Jurkat, Clone E6-1 (cell line): ENCODE measurements at regions not wholly inside any gene's neighbourhood (a gene's known extent, or its start where the extent isn't known, plus 50 kb on each side); places are given as distances from the start of the nearest gene placed in this dataset.

Experiments
- DNase-seq: peaks from one replicate; pipeline ENCODE4 v3.0.0-alpha.2; 2011; ENCODE audit warnings: low read depth, low spot score
- H3K4me3 ChIP-seq: 2 replicates; pipeline ENCODE4 v1.5.1; 2011; ENCODE audit warnings: mild to moderate bottlenecking, low read length, control low read depth, moderate library complexity

DNA sequence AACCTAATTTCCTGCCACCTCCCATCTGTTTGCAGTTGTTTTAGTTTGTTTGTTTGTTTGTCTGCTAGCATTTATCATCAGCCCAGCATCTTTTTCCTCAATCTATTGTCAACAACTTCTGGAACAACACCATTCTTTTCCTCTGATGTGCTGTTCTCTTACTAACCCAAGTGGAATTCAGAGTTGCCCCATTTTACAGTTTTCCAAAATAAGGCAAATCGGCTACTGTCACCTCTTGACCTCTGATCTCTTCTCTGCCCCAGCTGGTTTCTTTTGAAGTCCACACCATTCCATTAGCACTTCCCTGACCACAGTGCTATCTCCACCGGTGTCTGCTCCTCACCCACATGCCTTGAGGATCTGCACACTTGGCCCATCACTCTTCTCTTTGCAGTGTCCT, 102.4 kb downstream of the EFNB2 start:
- no peak overlapping the region for H3K4me3 ChIP-seq
- no peak for DNase-seq

DNA sequence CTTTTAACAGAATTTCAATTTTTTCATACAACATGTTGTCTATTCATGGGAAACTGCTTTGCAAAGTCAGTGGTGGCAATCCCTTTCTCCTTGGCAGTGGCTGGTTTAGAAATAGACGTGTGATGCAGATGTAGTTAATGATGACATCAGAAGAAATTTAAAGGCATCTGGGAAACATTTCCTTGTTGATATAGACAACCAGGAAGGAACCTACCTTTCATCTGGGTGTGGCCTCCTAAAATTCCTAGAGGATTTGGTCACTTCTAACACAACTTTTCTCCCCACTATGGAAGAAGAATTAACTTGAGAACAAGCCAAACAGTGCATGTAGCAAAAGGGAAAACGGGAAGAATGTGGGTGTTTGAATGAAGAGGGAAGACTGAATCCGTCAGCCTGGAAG, 102.8 kb downstream of the EFNB2 start:
- H3K4me3 ChIP-seq = no peak overlapping the region
- DNase-seq = no peak

DNA sequence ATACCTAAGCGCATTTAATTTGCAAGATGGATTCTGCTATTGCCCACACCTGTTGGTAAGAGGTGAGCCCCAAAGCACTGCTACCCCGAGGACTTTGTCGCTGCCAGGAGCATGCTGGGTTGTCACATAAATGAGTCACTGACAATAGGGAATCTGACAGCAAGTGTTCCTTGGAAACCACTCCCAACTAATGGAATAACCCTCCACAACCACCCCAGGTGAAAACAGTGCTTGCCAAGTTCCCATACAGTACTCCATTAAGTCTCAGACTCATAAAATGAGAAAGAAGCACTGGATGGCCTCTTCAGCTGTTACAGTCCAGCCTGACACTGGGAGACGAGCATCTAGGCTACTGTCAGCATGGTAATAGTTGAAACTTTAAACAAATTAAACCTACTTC, 108.6 kb downstream of the EFNB2 start:
- H3K4me3 ChIP-seq = no peak overlapping the region
- no peak for DNase-seq

GRCh38 chr13:106425661-106426060, 109.8 kb downstream of the EFNB2 start:
- H3K4me3 ChIP-seq = no peak overlapping the region
- DNase-seq = no peak

GRCh38 chr13:106424805-106425204, 110.7 kb downstream of the EFNB2 start:
- no peak overlapping the region for H3K4me3 ChIP-seq
- no peak for DNase-seq

DNA sequence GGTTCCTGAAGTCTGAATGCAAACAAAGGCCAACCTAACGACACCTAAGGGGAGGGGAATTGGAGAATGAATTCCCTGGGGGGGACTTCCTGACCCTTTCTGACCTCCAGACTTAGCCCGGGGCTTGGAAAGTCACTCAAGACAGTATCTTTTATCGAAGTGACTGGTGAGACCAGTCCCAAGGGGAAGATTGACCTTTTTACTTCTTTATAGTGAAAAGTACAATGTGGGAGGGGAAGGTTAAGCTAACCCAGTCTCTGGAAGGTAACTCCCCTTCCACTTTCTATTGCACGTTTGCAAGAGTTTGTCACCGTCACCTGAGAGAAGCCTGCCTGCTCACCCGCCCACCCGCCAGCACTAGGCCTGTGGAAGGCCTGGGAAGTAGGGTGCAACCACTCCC, 111.9 kb downstream of the EFNB2 start:
- H3K4me3 ChIP-seq = no peak overlapping the region
- no peak for DNase-seq

DNA sequence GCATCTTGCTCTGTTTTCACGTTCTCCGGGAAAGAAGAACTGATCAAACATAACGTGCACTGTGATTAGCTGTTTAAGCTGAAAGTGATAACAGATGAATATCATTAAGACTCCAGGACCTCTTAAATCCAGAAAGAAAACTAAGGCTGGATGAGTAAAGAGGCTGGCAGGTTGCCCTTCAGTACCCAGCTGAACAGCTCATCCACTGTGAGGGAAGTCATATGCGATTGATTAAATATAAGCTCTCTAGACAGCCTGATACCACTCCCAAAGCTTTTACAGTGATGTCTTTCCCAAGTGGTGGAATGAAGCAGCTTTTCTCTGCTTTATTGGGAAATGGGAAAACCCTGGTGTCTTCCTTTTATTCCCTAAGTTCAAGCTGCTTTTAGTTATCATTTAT, 116.9 kb downstream of the EFNB2 start:
- no peak overlapping the region for H3K4me3 ChIP-seq
- DNase-seq = no peak

DNA sequence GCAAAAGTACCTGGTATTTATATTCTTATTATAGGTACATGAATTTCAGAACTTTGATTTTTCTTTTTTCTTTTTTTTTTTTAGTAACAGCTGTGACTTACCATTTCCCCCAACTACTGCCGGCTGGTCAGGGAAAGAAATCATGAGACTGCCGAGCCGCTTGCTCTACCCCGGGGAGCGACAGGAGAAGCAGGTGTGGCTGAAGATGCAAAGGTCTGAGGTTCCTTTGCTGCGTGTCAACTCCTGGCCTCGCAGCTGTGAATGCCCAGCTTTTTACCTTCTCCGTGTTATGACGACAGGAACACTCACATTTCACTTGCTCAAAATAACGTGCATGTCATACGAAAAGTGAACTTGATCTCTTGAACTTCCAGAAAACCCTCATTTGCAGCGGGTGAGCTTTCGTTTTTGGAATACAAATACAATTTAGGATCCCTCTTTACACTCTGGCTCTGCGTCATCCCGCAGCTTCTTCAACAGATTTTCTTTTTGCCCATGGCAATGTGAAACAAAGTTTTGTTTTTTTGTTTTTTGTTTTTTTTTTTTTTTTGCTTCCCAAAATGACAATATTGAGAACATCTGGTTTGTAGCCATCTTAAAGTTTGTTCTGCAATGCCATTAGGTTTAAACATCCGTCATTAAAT, 117.9 kb downstream of the EFNB2 start:
- DNase-seq = no peak
- H3K4me3 ChIP-seq = no peak overlapping the region

DNA sequence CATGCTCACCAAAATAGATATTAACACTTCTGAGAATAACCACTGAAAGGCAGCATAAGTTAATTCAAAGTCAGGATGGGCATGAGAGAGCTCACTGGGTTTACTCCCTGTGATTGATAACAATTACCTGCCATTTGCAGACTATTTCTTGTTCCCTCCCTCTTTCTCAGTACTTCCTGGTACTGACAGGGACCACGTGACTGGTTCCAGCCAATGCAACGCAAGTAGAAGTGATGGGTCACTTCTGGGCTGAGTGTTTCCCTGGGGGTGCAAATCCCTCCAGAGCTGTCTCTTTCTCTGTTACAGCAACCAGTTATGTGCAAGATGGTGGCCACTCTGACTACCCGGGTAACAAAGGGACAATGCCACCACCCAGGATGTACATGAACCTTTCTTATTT, 118.8 kb downstream of the EFNB2 start:
- no peak overlapping the region for H3K4me3 ChIP-seq
- no peak for DNase-seq

- no peak overlapping the region for H3K4me3 ChIP-seq
- no peak for DNase-seq
These were observed 119.5 kb downstream of the EFNB2 start for GRCh38 chr13:106415971-106416370.

DNA sequence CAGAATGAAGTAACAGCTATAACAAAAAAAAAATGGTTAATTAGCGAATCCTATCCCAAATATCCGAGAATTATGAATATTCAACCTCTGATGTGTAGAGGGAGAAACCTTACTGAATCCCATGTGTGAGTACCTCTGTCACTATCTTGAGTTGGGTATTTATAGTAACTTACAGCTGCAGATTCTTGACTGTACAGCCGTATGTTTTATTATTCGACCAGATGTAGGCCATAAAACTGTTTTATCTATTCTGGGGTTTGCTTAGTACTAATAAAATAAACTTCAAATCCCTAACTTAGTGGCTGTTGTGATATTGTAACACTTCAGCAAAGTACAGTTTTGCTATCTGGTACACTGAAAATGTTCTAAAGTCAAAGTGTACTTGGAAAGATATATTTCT, 120.0 kb downstream of the EFNB2 start:
- no peak for DNase-seq
- H3K4me3 ChIP-seq = no peak overlapping the region

DNA sequence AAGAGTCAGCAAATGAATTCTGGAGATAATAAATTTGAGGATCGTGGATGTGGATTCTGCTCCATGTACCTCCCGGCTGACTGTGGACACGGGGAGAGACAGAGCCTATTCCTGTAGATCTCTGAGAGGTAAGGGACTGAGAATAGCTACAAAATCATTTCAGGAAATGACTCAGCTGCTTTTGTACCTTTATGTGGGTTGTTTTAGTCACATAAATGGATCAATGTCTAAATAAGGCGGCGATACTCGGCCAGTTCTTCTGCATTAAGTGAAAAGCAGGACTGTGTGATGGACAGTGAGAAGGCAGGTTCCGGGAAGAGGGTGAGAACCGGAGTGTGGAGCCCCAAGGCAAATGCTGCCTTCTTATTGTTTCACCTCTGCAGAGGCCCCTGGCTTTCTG, 128.1 kb downstream of the EFNB2 start:
- DNase-seq = no peak
- no peak overlapping the region for H3K4me3 ChIP-seq

- DNase-seq = no peak
- no peak overlapping the region for H3K4me3 ChIP-seq
These were observed 129.7 kb downstream of the EFNB2 start for GRCh38 chr13:106405731-106406130.

- no peak overlapping the region for H3K4me3 ChIP-seq
- no peak for DNase-seq
These were observed 132.2 kb downstream of the EFNB2 start for GRCh38 chr13:106403280-106403679.

- no peak overlapping the region for H3K4me3 ChIP-seq
- no peak for DNase-seq
These were observed 132.6 kb downstream of the EFNB2 start for GRCh38 chr13:106402866-106403265.

DNA sequence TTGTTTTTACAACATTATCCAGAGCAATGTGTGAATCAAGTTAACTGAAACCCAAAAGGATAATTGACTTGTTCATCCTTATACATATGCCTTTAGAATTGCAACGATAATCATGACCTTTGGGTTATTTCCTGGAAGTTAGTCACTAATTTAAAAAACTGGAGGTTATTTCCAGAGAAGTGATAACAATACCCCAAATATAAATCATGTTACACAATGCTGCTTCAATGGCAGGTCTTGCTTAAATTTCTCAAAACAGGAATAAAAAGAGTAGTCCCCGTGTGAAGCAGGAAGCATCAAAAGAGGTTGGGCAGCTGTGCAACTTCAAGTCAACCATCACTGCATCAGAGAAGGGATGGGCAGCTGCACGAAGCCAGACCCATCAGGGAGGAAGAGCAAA, 134.4 kb downstream of the EFNB2 start:
- no peak for DNase-seq
- H3K4me3 ChIP-seq = no peak overlapping the region

GRCh38 chr13:106400289-106400688, 135.2 kb downstream of the EFNB2 start:
- DNase-seq = no peak
- H3K4me3 ChIP-seq = no peak overlapping the region

DNA sequence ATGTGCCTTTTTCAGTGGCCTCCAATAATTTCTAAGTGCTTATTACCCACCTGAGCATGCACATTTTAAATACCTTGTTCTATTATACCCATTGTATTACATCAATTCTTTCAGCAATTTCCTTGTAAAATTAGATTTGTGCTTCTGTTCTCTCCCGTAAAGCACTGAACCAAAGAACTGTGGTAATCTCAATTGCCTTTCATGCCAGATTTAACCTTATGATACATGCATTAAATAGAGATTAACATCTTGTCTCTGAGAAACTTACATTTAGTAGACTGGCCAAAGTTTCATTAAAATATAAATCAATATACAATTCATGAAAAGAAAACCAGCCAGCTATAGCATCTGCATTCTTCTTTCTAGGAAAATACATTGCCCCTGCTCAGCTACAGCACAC, 137.2 kb downstream of the EFNB2 start:
- DNase-seq = no peak
- H3K4me3 ChIP-seq = no peak overlapping the region

DNA sequence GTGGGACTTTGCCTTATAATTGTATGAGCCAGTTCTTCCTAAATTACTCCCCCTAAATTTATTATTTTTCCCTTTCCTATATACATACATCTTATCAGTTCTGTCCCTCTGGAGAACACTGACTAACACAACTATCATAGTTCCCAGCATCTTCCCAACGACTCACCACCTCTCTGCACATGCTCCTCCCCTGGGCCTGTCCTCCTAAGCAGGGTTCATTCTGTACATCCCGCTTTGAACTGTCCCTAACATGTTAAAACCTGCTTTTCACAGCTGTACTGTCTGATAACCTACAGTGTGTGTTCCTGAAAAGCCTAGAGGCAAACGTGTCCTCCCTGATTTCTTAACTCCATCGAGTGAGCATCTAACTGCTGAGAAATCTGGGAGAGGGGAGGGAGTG, 141.7 kb downstream of the EFNB2 start:
- DNase-seq = no peak
- H3K4me3 ChIP-seq = no peak overlapping the region

DNA sequence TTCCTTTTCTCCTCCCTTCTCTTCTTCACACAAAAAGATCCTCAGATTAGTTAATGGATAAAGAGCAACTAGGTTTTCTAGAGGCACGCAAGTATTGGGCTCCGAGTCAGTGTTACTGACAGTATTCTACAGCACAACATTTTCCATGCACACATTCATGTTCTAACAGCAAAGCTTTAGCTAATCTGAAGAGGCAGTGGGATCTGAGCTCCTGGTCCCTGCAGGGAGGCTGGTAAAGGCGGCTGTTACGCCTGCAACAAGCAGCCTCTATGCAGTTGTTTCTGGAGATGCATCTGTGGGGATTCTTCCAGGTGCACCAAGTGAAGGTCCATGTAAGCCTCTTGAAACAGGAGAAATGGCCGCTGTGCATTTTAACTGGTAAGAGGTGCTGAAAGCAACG, 143.8 kb downstream of the EFNB2 start:
- no peak for DNase-seq
- no peak overlapping the region for H3K4me3 ChIP-seq

GRCh38 chr13:106391271-106391670, 144.2 kb downstream of the EFNB2 start:
- no peak overlapping the region for H3K4me3 ChIP-seq
- no peak for DNase-seq

GRCh38 chr13:106390367-106390766, 145.1 kb downstream of the EFNB2 start:
- no peak for DNase-seq
- H3K4me3 ChIP-seq = no peak overlapping the region
